ENCODE measurements at regions not wholly inside any gene's neighbourhood (a gene's known extent, or its start where the extent isn't known, plus 50 kb on each side); places are given as distances from the start of the nearest gene placed in this dataset.

GRCh38 chrX:44675362-44676024 is 132.8 kb upstream of the FUNDC1 start:
- Histone ChIP-seq H3K9ac (ENCODE audit: low read length) (no peak overlapping the region), H3K36me3 (replicated peaks; ENCODE audit: insufficient read depth, low read length) (no peaks in the 10 kb centered on the region), H3F3A (ENCODE audit: insufficient read depth, low read length) (no peaks in the 10 kb centered on the region), H2AFZ (ENCODE audit: low read length) (no peak overlapping the region), H3K4me1 (ENCODE audit: low read length) (no peaks in the 10 kb centered on the region), H3K9me2 (replicated peaks; ENCODE audit: insufficient read depth, low read length) (no peaks in the 10 kb centered on the region), H3K9me3 (replicated peaks; ENCODE audit: insufficient read depth, low read length) (no peaks in the 10 kb centered on the region), H3K4me2 (ENCODE audit: low read depth, low read length) (no peak overlapping the region), H3K27ac (ENCODE audit: low read length) (no peak overlapping the region), H4K20me1 (ENCODE audit: insufficient read depth, low read length) (no peaks in the 10 kb centered on the region), H3K4me3 (ENCODE audit: low read length) (no peak overlapping the region), H3K27me3 (replicated peaks; ENCODE audit: insufficient read depth, low read length) (no peaks in the 10 kb centered on the region), H3K79me2 (ENCODE audit: low read length) (no peaks in the 10 kb centered on the region)
- DNase-seq = no peak
- TF ChIP-seq CTCF (IDR thresholded peaks at IDR 0.05; ENCODE audit: low read length) (no peak), EZH2 (optimal IDR thresholded peaks at IDR 0.05; ENCODE audit: low read depth, low read length) (no peak), EZH2phosphoT487 (IDR thresholded peaks at IDR 0.05; ENCODE audit: low read length) (no peak)

GRCh38 chrX:44674906-44675305 is 132.2 kb upstream of the FUNDC1 start:
- no peaks in the 10 kb centered on the region for H3K36me3 ChIP-seq (replicated peaks; ENCODE audit: insufficient read depth, low read length)
- no peaks in the 10 kb centered on the region for H3K9me3 ChIP-seq (replicated peaks; ENCODE audit: insufficient read depth, low read length)
- H3K9ac ChIP-seq (ENCODE audit: low read length) = no peak overlapping the region
- no peaks in the 10 kb centered on the region for H3K9me2 ChIP-seq (replicated peaks; ENCODE audit: insufficient read depth, low read length)
- no peaks in the 10 kb centered on the region for H3K27me3 ChIP-seq (replicated peaks; ENCODE audit: insufficient read depth, low read length)
- H3K27ac ChIP-seq (ENCODE audit: low read length) = no peak overlapping the region
- no peak for TF ChIP-seq EZH2phosphoT487 (IDR thresholded peaks at IDR 0.05; ENCODE audit: low read length)
- TF ChIP-seq CTCF (IDR thresholded peaks at IDR 0.05; ENCODE audit: low read length) = no peak
- no peak for DNase-seq
- no peaks in the 10 kb centered on the region for H3K79me2 ChIP-seq (ENCODE audit: low read length)
- no peaks in the 10 kb centered on the region for H3K4me1 ChIP-seq (ENCODE audit: low read length)
- H3K4me2 ChIP-seq (ENCODE audit: low read depth, low read length) = no peak overlapping the region
- no peaks in the 10 kb centered on the region for H4K20me1 ChIP-seq (ENCODE audit: insufficient read depth, low read length)
- no peak overlapping the region for H3K4me3 ChIP-seq (ENCODE audit: low read length)
- no peaks in the 10 kb centered on the region for H3F3A ChIP-seq (ENCODE audit: insufficient read depth, low read length)
- no peak overlapping the region for H2AFZ ChIP-seq (ENCODE audit: low read length)

GRCh38 chrX:44669626-44670025 is 127.0 kb upstream of the FUNDC1 start:
- Histone ChIP-seq H3K9ac (ENCODE audit: low read length) (no peak overlapping the region), H3K36me3 (replicated peaks; ENCODE audit: insufficient read depth, low read length) (no peaks in the 10 kb centered on the region)

More at GRCh38 chrX:44669626-44670025, 127.0 kb upstream of the FUNDC1 start:
- no peak for DNase-seq
- Histone ChIP-seq H3K79me2 (ENCODE audit: low read length) (no peaks in the 10 kb centered on the region), H4K20me1 (ENCODE audit: insufficient read depth, low read length) (no peaks in the 10 kb centered on the region), H3K9me2 (replicated peaks; ENCODE audit: insufficient read depth, low read length) (no peaks in the 10 kb centered on the region), H3K4me3 (ENCODE audit: low read length) (no peak overlapping the region), H3K27me3 (replicated peaks; ENCODE audit: insufficient read depth, low read length) (no peaks in the 10 kb centered on the region), H3K4me2 (ENCODE audit: low read depth, low read length) (no peak overlapping the region), H3K27ac (ENCODE audit: low read length) (no peak overlapping the region), H2AFZ (ENCODE audit: low read length) (no peak overlapping the region), H3K9me3 (replicated peaks; ENCODE audit: insufficient read depth, low read length) (no peaks in the 10 kb centered on the region), H3K4me1 (ENCODE audit: low read length) (no peaks in the 10 kb centered on the region), H3F3A (ENCODE audit: insufficient read depth, low read length) (no peaks in the 10 kb centered on the region)
- TF ChIP-seq EZH2 (optimal IDR thresholded peaks at IDR 0.05; ENCODE audit: low read depth, low read length) (no peak), CTCF (IDR thresholded peaks at IDR 0.05; ENCODE audit: low read length) (no peak), EZH2phosphoT487 (IDR thresholded peaks at IDR 0.05; ENCODE audit: low read length) (no peak)
